ENCODE measurements at regions not wholly inside any gene's neighbourhood (a gene's known extent, or its start where the extent isn't known, plus 50 kb on each side); places are given as distances from the start of the nearest gene placed in this dataset.

DNA sequence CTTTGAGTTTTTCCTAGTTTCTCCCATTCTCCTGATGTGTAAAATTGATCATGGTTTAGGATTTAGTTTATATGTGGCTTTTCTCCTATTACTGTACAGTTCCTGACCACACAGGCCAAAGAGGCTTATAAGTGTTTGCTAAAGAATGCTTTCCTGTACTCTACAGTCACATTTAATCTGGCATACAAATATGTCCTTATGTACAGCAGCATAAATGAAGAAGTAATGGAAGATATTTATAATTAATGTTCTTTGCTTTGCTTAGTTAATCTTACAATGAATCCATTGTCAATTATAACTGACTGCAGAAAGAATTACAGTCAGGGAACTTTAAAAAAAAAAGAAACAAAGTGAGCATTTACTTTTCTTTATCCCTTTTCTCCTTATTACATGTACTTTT is 293.9 kb downstream of the KCNC2 start:
- TF ChIP-seq POLR2A (IDR thresholded peaks at IDR 0.05), result no peak
- TF ChIP-seq, protein P1, sequence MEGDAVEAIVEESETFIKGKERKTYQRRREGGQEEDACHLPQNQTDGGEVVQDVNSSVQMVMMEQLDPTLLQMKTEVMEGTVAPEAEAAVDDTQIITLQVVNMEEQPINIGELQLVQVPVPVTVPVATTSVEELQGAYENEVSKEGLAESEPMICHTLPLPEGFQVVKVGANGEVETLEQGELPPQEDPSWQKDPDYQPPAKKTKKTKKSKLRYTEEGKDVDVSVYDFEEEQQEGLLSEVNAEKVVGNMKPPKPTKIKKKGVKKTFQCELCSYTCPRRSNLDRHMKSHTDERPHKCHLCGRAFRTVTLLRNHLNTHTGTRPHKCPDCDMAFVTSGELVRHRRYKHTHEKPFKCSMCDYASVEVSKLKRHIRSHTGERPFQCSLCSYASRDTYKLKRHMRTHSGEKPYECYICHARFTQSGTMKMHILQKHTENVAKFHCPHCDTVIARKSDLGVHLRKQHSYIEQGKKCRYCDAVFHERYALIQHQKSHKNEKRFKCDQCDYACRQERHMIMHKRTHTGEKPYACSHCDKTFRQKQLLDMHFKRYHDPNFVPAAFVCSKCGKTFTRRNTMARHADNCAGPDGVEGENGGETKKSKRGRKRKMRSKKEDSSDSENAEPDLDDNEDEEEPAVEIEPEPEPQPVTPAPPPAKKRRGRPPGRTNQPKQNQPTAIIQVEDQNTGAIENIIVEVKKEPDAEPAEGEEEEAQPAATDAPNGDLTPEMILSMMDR (IDR thresholded peaks at IDR 0.05), result no peak
